ENCODE measurements at regions not wholly inside any gene's neighbourhood (a gene's known extent, or its start where the extent isn't known, plus 50 kb on each side); places are given as distances from the start of the nearest gene placed in this dataset.
A peak's percentile ranks its signal among the peaks of the same experiment; 100 is the strongest.

DNA sequence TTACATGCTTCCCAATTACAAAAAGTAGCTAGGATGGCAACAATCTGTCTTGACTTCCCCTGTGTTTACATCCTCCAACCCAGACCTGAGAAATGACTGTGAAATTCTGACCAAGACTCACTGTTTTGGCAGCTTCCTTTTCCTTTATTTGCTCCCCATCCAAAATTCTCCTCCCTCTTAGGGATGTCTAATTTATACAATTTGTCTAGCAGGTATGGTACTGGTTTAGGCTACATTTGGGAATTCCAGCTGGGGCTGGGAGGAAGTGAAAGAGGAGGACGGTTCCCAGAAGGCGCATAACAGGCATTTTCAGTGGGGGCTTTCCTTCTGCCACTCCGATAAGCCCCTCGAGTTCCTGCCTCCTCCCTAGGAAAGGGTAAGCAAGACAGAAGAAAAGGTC lies 231.5 kb upstream of the BTBD3 start:
- TF ChIP-seq, protein P1, sequence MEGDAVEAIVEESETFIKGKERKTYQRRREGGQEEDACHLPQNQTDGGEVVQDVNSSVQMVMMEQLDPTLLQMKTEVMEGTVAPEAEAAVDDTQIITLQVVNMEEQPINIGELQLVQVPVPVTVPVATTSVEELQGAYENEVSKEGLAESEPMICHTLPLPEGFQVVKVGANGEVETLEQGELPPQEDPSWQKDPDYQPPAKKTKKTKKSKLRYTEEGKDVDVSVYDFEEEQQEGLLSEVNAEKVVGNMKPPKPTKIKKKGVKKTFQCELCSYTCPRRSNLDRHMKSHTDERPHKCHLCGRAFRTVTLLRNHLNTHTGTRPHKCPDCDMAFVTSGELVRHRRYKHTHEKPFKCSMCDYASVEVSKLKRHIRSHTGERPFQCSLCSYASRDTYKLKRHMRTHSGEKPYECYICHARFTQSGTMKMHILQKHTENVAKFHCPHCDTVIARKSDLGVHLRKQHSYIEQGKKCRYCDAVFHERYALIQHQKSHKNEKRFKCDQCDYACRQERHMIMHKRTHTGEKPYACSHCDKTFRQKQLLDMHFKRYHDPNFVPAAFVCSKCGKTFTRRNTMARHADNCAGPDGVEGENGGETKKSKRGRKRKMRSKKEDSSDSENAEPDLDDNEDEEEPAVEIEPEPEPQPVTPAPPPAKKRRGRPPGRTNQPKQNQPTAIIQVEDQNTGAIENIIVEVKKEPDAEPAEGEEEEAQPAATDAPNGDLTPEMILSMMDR (IDR thresholded peaks at IDR 0.05; ENCODE audit: insufficient read depth, low read length, poor library complexity, severe bottlenecking), result no peak
- no peaks in the 10 kb centered on the region for H3K27me3 ChIP-seq (ENCODE audit: control insufficient read depth, insufficient read depth, low read length)
- H3K36me3 ChIP-seq (ENCODE audit: control insufficient read depth, insufficient read depth, low read length), result no peaks in the 10 kb centered on the region
- H3K4me3 ChIP-seq (ENCODE audit: low read depth, low read length), result no peak overlapping the region
- no peak for DNase-seq (ENCODE audit: low read depth)

GRCh38 chr20:11686820-11687543 lies 230.7 kb upstream of the BTBD3 start:
- TF ChIP-seq, protein P1 (IDR thresholded peaks at IDR 0.05; ENCODE audit: insufficient read depth, low read length, poor library complexity, severe bottlenecking), result no peak
- peak overlapping the region; percentile 28 for H3K4me3 ChIP-seq (ENCODE audit: low read depth, low read length)
- no peaks in the 10 kb centered on the region for H3K36me3 ChIP-seq (ENCODE audit: control insufficient read depth, insufficient read depth, low read length)
- H3K27me3 ChIP-seq (ENCODE audit: control insufficient read depth, insufficient read depth, low read length), result no peaks in the 10 kb centered on the region
- DNase-seq (ENCODE audit: low read depth), result no peak

DNA sequence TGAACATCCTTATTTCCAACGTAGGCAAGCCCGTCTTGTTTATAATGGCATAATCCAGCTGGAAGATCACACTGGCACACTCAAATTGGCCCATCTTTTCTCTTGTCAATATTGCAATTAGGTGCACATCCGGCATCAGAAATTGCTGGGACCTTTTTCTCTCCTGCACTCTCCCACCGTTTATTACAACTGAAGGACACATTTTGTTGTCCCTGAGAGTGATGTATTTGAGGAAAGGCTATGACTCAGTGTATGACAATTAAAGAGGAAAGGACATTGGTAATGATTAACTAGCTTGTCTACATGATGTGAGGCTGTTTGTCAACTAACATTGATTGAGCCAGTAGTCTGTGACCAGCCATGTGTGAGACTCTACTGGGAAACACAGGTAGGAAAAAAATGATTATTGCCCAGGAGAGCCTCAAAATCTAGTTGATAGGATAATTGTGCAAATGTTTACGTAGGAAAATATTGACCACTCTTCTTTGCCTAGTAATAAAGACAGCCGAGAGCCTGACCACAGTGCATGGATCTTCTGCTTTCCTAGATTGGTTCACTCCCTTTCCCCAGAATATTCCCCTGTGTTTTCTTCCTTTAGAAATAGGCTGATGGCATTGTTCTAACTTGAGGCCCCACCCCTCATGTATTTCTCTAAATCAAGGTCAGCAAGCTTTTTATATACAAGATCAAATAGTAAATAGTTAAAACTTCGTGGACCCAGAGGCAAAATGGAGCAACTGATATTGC lies 230.0 kb upstream of the BTBD3 start:
- no peaks in the 10 kb centered on the region for H3K27me3 ChIP-seq (ENCODE audit: control insufficient read depth, insufficient read depth, low read length)
- H3K4me3 ChIP-seq (ENCODE audit: low read depth, low read length), result no peak overlapping the region
- peak; percentile 69 for DNase-seq (ENCODE audit: low read depth)
- H3K36me3 ChIP-seq (ENCODE audit: control insufficient read depth, insufficient read depth, low read length), result no peaks in the 10 kb centered on the region
- TF ChIP-seq, protein P1 (IDR thresholded peaks at IDR 0.05; ENCODE audit: insufficient read depth, low read length, poor library complexity, severe bottlenecking), result no peak

- H3K4me3 ChIP-seq (ENCODE audit: low read depth, low read length), result no peak overlapping the region
- H3K27me3 ChIP-seq (ENCODE audit: control insufficient read depth, insufficient read depth, low read length), result no peaks in the 10 kb centered on the region
- TF ChIP-seq, protein P1 (IDR thresholded peaks at IDR 0.05; ENCODE audit: insufficient read depth, low read length, poor library complexity, severe bottlenecking), result no peak
- no peak for DNase-seq (ENCODE audit: low read depth)
- no peaks in the 10 kb centered on the region for H3K36me3 ChIP-seq (ENCODE audit: control insufficient read depth, insufficient read depth, low read length)
These were observed 228.4 kb upstream of the BTBD3 start for GRCh38 chr20:11689262-11689661.

- Histone ChIP-seq H3K27me3 (ENCODE audit: control insufficient read depth, insufficient read depth, low read length) (no peaks in the 10 kb centered on the region), H3K36me3 (ENCODE audit: control insufficient read depth, insufficient read depth, low read length) (no peaks in the 10 kb centered on the region), H3K4me3 (ENCODE audit: low read depth, low read length) (no peak overlapping the region)
- DNase-seq (ENCODE audit: low read depth), result no peak
- TF ChIP-seq, protein P1 (IDR thresholded peaks at IDR 0.05; ENCODE audit: insufficient read depth, low read length, poor library complexity, severe bottlenecking), result no peak
These were observed 225.9 kb upstream of the BTBD3 start for GRCh38 chr20:11691766-11692165.
